ENCODE measurements at regions not wholly inside any gene's neighbourhood (a gene's known extent, or its start where the extent isn't known, plus 50 kb on each side); places are given as distances from the start of the nearest gene placed in this dataset.

GRCh38 chr7:57071-57470, 135.3 kb upstream of the FAM20C start:
- CTCF ChIA-PET: no interaction called here
- DNase-seq: no peak
- H3K4me1 ChIP-seq (ENCODE audit: control extremely low read depth in 1 of 4, control insufficient read depth in 4 of 4, insufficient read depth in 4 of 4, low read length in 3 of 4): no peaks in the 10 kb centered on the region
- POLR2A ChIA-PET: no interaction called here
- H3K27me3 ChIP-seq (replicated peaks in 2 of 5; ENCODE audit: control insufficient read depth in 4 of 5, insufficient read depth in 5 of 5, low read length in 4 of 5): no peaks in the 10 kb centered on the region
- no peak overlapping the region for H3K27ac ChIP-seq (ENCODE audit: insufficient read depth in 1 of 2, low read depth in 1 of 2, low read length in 2 of 2, poor library complexity in 1 of 2, severe bottlenecking in 2 of 2)
- H3K36me3 ChIP-seq (ENCODE audit: control insufficient read depth in 4 of 4, insufficient read depth in 4 of 4, low read length in 3 of 4): no peaks in the 10 kb centered on the region
- no peaks in the 10 kb centered on the region for H3K9me3 ChIP-seq (ENCODE audit: control extremely low read depth in 1 of 5, control insufficient read depth in 4 of 5, insufficient read depth in 2 of 5, low read depth in 1 of 5, low read length in 4 of 5)
- no peak overlapping the region for H3K4me3 ChIP-seq (ENCODE audit: control insufficient read depth in 1 of 7, extremely low read depth in 1 of 7, insufficient read depth in 4 of 7, low read depth in 2 of 7, low read length in 6 of 7)
- WGBS (ENCODE audit: insufficient coverage): 83% methylated on average over 7 of the region's 8 CpGs

DNA sequence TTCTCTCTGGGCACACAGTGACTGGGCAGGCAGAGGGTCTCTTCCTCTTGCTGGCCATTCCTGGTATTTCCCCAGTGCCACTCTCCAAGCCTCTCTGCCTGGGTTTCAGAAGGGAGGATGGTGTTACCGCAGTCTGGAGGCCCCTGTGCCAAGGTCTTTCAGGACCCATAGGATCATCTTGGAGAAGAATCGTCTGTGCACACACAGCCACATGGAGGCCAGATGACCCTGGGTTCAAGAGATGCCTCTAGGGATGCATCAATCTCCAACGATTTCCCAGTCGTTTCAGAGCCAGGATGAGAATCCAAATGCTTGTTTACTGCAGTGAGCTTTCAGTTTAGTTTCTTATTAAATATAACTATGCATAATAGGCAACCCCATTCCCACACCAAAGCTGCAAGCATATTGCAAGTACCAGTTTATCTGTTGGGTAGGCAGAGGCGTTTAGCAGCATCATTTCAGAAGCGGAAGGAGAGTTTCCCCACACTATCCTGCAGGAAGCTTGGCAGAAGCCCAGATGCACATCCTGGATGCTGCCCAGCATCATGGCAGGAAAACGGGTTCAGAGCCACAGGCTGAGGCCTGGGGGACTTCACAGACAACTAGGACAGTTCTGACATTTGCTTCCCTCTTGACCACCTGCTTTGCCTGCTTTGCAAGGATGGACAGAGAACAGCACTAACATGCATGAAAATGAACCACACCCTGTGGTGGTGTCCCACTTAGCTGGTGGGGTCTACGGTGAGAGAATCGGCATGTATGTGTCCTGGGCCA, 134.7 kb upstream of the FAM20C start:
- Histone ChIP-seq H3K4me3 (ENCODE audit: control insufficient read depth in 1 of 7, extremely low read depth in 1 of 7, insufficient read depth in 4 of 7, low read depth in 2 of 7, low read length in 6 of 7) (no peak overlapping the region), H3K27me3 (replicated peaks in 2 of 5; ENCODE audit: control insufficient read depth in 4 of 5, insufficient read depth in 5 of 5, low read length in 4 of 5) (no peaks in the 10 kb centered on the region), H3K4me1 (ENCODE audit: control extremely low read depth in 1 of 4, control insufficient read depth in 4 of 4, insufficient read depth in 4 of 4, low read length in 3 of 4) (no peaks in the 10 kb centered on the region), H3K36me3 (ENCODE audit: control insufficient read depth in 4 of 4, insufficient read depth in 4 of 4, low read length in 3 of 4) (no peaks in the 10 kb centered on the region), H3K27ac (ENCODE audit: insufficient read depth in 1 of 2, low read depth in 1 of 2, low read length in 2 of 2, poor library complexity in 1 of 2, severe bottlenecking in 2 of 2) (no peak overlapping the region), H3K9me3 (ENCODE audit: control extremely low read depth in 1 of 5, control insufficient read depth in 4 of 5, insufficient read depth in 2 of 5, low read depth in 1 of 5, low read length in 4 of 5) (no peaks in the 10 kb centered on the region)
- DNase-seq: no peak
- WGBS (ENCODE audit: insufficient coverage): 90% methylated on average over 7 of the region's 9 CpGs
- ChIA-PET POLR2A (no interaction called here), CTCF (interaction anchor here (0.7 kb wide), 1 partner anchor 36 kb away, joined by 3 read pairs; no protein-coding TSS in a partner anchor)

- Histone ChIP-seq H3K4me3 (ENCODE audit: control insufficient read depth in 1 of 7, extremely low read depth in 1 of 7, insufficient read depth in 4 of 7, low read depth in 2 of 7, low read length in 6 of 7) (no peak overlapping the region), H3K9me3 (ENCODE audit: control extremely low read depth in 1 of 5, control insufficient read depth in 4 of 5, insufficient read depth in 2 of 5, low read depth in 1 of 5, low read length in 4 of 5) (no peaks in the 10 kb centered on the region), H3K27ac (ENCODE audit: insufficient read depth in 1 of 2, low read depth in 1 of 2, low read length in 2 of 2, poor library complexity in 1 of 2, severe bottlenecking in 2 of 2) (no peak overlapping the region), H3K36me3 (ENCODE audit: control insufficient read depth in 4 of 4, insufficient read depth in 4 of 4, low read length in 3 of 4) (no peaks in the 10 kb centered on the region), H3K27me3 (replicated peaks in 2 of 5; ENCODE audit: control insufficient read depth in 4 of 5, insufficient read depth in 5 of 5, low read length in 4 of 5) (peaks cover 0 to 2% (median 0%) of the 10 kb centered on the region in 5 experiments), H3K4me1 (ENCODE audit: control extremely low read depth in 1 of 4, control insufficient read depth in 4 of 4, insufficient read depth in 4 of 4, low read length in 3 of 4) (no peaks in the 10 kb centered on the region)
- DNase-seq: no peak
- CTCF ChIA-PET: interaction anchor here (0.7 kb wide), 1 partner anchor 35 kb away, joined by 3 read pairs; no protein-coding TSS in a partner anchor
- POLR2A ChIA-PET: no interaction called here
- whole genome bisulfite sequencing (ENCODE audit: insufficient coverage): 98% methylated on average over 4 of the region's 7 CpGs
Measured at GRCh38 chr7:58316-58715, 134.1 kb upstream of the FAM20C start.

- peaks cover 0 to 2% (median 0%) of the 10 kb centered on the region in 5 experiments for H3K27me3 ChIP-seq (replicated peaks in 2 of 5; ENCODE audit: control insufficient read depth in 4 of 5, insufficient read depth in 5 of 5, low read length in 4 of 5)
- peaks cover 0 to 2% (median 0%) of the 10 kb centered on the region in 4 experiments for H3K4me1 ChIP-seq (ENCODE audit: control extremely low read depth in 1 of 4, control insufficient read depth in 4 of 4, insufficient read depth in 4 of 4, low read length in 3 of 4)
Measured at GRCh38 chr7:59079-60016, 133.0 kb upstream of the FAM20C start.

DNA sequence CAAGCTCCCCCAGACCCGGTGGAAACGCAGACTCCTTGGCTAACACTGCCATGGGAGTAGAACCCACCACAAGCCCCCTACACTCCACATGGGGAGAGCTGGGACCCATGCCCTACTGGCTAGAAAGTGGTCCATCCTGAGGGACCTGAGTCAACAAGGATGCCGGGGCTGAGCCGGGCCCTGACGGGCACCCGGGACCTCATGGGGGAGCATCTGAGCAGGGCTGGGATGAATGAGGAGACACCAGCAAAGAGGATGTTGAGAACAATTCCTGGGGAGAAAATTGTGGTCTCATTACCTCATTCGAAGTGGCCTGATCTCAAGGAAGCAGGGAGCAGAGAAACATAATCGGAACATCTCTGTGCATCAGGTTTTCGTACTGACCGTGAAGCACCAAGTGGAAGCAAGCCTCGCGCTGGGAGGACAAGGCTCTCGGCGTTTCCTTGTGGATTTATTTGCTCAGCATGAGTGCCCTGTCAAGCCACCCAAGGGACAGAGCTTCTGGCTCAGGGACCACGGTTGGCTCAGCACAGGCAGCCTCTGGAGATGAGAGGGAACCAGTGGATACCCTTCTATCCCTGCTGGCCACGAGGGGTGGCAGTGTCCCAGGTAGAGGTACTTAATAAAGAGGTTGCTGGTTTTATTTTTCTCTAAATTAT, 132.2 kb upstream of the FAM20C start:
- Histone ChIP-seq H3K27ac (ENCODE audit: insufficient read depth in 1 of 2, low read depth in 1 of 2, low read length in 2 of 2, poor library complexity in 1 of 2, severe bottlenecking in 2 of 2) (no peak overlapping the region), H3K27me3 (replicated peaks in 2 of 5; ENCODE audit: control insufficient read depth in 4 of 5, insufficient read depth in 5 of 5, low read length in 4 of 5) (peaks cover 0 to 2% (median 0%) of the 10 kb centered on the region in 5 experiments), H3K36me3 (ENCODE audit: control insufficient read depth in 4 of 4, insufficient read depth in 4 of 4, low read length in 3 of 4) (no peaks in the 10 kb centered on the region), H3K4me3 (ENCODE audit: control insufficient read depth in 1 of 7, extremely low read depth in 1 of 7, insufficient read depth in 4 of 7, low read depth in 2 of 7, low read length in 6 of 7) (no peak overlapping the region), H3K4me1 (ENCODE audit: control extremely low read depth in 1 of 4, control insufficient read depth in 4 of 4, insufficient read depth in 4 of 4, low read length in 3 of 4) (peaks cover 0 to 2% (median 0%) of the 10 kb centered on the region in 4 experiments), H3K9me3 (ENCODE audit: control extremely low read depth in 1 of 5, control insufficient read depth in 4 of 5, insufficient read depth in 2 of 5, low read depth in 1 of 5, low read length in 4 of 5) (no peaks in the 10 kb centered on the region)
- WGBS (ENCODE audit: insufficient coverage): 100% methylated on average over 14 of the region's 16 CpGs
- ChIA-PET POLR2A (no interaction called here), CTCF (interaction anchor here (0.7 kb wide), 1 partner anchor 10 kb away, joined by 3 read pairs; no protein-coding TSS in a partner anchor)
- no peak for DNase-seq

More at GRCh38 chr7:59079-60016, 133.0 kb upstream of the FAM20C start:
- CTCF ChIA-PET: interaction anchor here (0.7 kb wide), 1 partner anchor 9 kb away, joined by 3 read pairs; no protein-coding TSS in a partner anchor
- 91% methylated on average over 10 of the region's 16 CpGs for WGBS (ENCODE audit: insufficient coverage)
- Histone ChIP-seq H3K27ac (ENCODE audit: insufficient read depth in 1 of 2, low read depth in 1 of 2, low read length in 2 of 2, poor library complexity in 1 of 2, severe bottlenecking in 2 of 2) (no peak overlapping the region), H3K36me3 (ENCODE audit: control insufficient read depth in 4 of 4, insufficient read depth in 4 of 4, low read length in 3 of 4) (no peaks in the 10 kb centered on the region), H3K9me3 (ENCODE audit: control extremely low read depth in 1 of 5, control insufficient read depth in 4 of 5, insufficient read depth in 2 of 5, low read depth in 1 of 5, low read length in 4 of 5) (no peaks in the 10 kb centered on the region), H3K4me3 (ENCODE audit: control insufficient read depth in 1 of 7, extremely low read depth in 1 of 7, insufficient read depth in 4 of 7, low read depth in 2 of 7, low read length in 6 of 7) (no peak overlapping the region)
- no peak for DNase-seq
- POLR2A ChIA-PET: no interaction called here

DNA sequence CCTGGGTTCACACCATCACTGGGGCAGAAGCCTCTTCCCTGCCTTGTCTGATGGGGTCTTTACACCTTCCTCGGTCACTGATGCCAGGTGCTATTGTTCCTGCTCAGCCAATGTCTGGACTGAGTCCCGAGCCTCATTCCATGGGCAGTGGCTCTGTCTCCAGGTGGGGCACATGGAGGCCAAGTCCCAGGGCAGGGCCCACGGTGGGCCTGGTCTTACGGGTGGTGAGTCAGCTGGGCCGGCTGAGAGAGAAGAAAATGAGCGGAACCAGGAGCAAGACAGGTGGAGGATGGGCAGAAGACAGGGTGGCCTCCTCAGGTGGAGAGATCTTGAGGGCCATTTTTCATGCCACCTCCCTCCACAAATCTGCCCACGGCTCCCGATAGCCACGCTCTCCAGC, 131.7 kb upstream of the FAM20C start:
- H3K4me3 ChIP-seq (ENCODE audit: control insufficient read depth in 1 of 7, extremely low read depth in 1 of 7, insufficient read depth in 4 of 7, low read depth in 2 of 7, low read length in 6 of 7): no peak overlapping the region
- H3K27ac ChIP-seq (ENCODE audit: insufficient read depth in 1 of 2, low read depth in 1 of 2, low read length in 2 of 2, poor library complexity in 1 of 2, severe bottlenecking in 2 of 2): no peak overlapping the region
- H3K4me1 ChIP-seq (ENCODE audit: control extremely low read depth in 1 of 4, control insufficient read depth in 4 of 4, insufficient read depth in 4 of 4, low read length in 3 of 4): peaks cover 0 to 2% (median 0%) of the 10 kb centered on the region in 4 experiments
- H3K9me3 ChIP-seq (ENCODE audit: control extremely low read depth in 1 of 5, control insufficient read depth in 4 of 5, insufficient read depth in 2 of 5, low read depth in 1 of 5, low read length in 4 of 5): no peaks in the 10 kb centered on the region
- no peak for DNase-seq
- WGBS (ENCODE audit: insufficient coverage): 94% methylated on average over 5 of the region's 9 CpGs
- peaks cover 0 to 2% (median 0%) of the 10 kb centered on the region in 5 experiments for H3K27me3 ChIP-seq (replicated peaks in 2 of 5; ENCODE audit: control insufficient read depth in 4 of 5, insufficient read depth in 5 of 5, low read length in 4 of 5)
- POLR2A ChIA-PET: no interaction called here
- CTCF ChIA-PET: no interaction called here
- no peaks in the 10 kb centered on the region for H3K36me3 ChIP-seq (ENCODE audit: control insufficient read depth in 4 of 4, insufficient read depth in 4 of 4, low read length in 3 of 4)
